ENCODE measurements at regions not wholly inside any gene's neighbourhood (a gene's known extent, or its start where the extent isn't known, plus 50 kb on each side); places are given as distances from the start of the nearest gene placed in this dataset.

DNA sequence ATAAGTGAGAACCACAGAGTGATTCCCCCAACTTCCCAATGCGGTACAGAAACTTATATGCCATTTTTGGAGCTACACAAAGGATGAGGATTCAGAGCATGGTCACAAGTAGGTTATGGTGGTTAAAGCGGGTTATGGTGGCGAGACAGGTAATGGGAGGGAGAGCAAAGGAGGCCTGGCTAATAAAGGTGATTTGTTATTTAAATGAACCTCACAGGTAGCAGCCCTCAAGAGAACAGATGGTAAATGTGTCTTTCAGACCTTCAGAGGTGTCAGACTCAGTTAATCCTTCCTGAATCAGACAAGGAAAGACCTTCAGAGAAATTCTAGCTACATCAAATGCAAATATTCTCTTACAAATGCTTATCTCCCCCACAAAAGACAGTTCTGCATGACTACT lies 1971.4 kb downstream of the OLFM4 start (continued):
- TF ChIP-seq CHD7 (IDR thresholded peaks at IDR 0.05; ENCODE audit: insufficient replicate concordance, low read length) (peak; percentile 25), GTF2F1 (IDR thresholded peaks at IDR 0.05; ENCODE audit: borderline replicate concordance, low read depth, low read length) (no peak)

Data from H1 (cell line).